Immature natural killer cell (primary cell): ENCODE measurements at regions not wholly inside any gene's neighbourhood (a gene's known extent, or its start where the extent isn't known, plus 50 kb on each side); places are given as distances from the start of the nearest gene placed in this dataset.
"Not testable (repeated sequence)": the region's sequence is repeated elsewhere in the genome, so short reads cannot be mapped to it uniquely, and the experiment has no call there.

Experiments used
- DNase-seq, 3 donors: peaks; one replicate each; pipeline ENCODE4 v3.0.0; 2022; ENCODE audit warnings: mixed read lengths in 1 of 3
- H3K27ac Mint-ChIP-seq, 6 donors: one replicate each; pipeline ENCODE4 v1.8.0; 2020; ENCODE audit warnings: mixed read lengths in 6 of 6, mild to moderate bottlenecking in 5 of 6, inconsistent platforms in 4 of 6, moderate library complexity in 3 of 6
- H3K27me3 Mint-ChIP-seq, 3 donors: one replicate each; pipeline ENCODE4 v1.8.0; 2020 to 2021; ENCODE audit warnings: low read depth in 3 of 3, mild to moderate bottlenecking in 3 of 3, mixed read lengths in 3 of 3, moderate library complexity in 3 of 3, inconsistent platforms in 1 of 3
- H3K36me3 Mint-ChIP-seq, 3 donors: one replicate each; pipeline ENCODE4 v1.8.0; 2020; ENCODE audit warnings: mixed read lengths in 3 of 3, inconsistent platforms in 2 of 3, mild to moderate bottlenecking in 2 of 3
- H3K4me1 Mint-ChIP-seq, 2 donors: one replicate each; pipeline ENCODE4 v1.8.0; 2020; ENCODE audit warnings: inconsistent platforms in 2 of 2, mild to moderate bottlenecking in 2 of 2, mixed read lengths in 2 of 2, moderate library complexity in 1 of 2
- H3K4me3 Mint-ChIP-seq, 5 donors: one replicate each; pipeline ENCODE4 v1.8.0; 2020; ENCODE audit warnings: mild to moderate bottlenecking in 5 of 5, mixed read lengths in 5 of 5, inconsistent platforms in 3 of 5, moderate library complexity in 3 of 5
- H3K9me3 Mint-ChIP-seq, 6 donors: one replicate each; pipeline ENCODE4 v1.8.0; 2020; ENCODE audit warnings: mild to moderate bottlenecking in 6 of 6, mixed read lengths in 6 of 6, inconsistent platforms in 4 of 6, moderate library complexity in 3 of 6

DNA sequence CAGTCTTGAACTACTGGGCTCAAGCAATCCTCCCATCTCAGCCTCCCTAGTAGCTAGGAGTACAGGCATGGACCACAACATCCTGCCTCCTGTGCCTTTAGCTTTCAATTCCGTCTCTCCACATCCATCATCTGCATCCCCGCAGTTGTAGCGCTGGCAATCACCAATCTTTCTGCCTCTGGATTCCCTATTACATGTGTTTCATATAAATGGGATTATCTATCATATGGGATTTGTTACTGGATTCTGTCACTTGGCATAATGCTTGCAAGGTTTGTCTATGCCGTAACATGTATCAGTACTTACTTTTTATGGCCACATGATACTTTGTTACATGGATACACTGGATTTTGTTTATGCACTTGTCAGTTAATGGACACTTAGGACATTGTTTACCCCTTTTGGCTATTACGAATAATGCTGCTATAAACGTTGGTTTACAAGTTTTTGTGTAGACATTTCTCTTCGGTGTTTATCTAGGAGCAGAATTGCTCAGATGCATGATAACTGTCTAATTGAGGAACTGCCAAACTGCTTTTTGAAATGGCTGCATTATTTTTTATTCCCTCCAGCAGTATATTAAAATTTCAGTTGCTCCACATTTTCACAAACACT is 1223.9 kb downstream of the FOXD4L5 start:
- Mint-ChIP-seq H3K4me1 (no peaks in the 10 kb centered on the region), H3K36me3 (no peaks in the 10 kb centered on the region), H3K4me3 (no peak overlapping the region), H3K27me3 (peaks cover 0 to 2% (median 0%) of the 10 kb centered on the region in 3 donors), H3K27ac (no peak overlapping the region), H3K9me3 (peaks cover 8 to 18% (median 11%) of the 10 kb centered on the region in 6 donors)
- no peak for DNase-seq

DNA sequence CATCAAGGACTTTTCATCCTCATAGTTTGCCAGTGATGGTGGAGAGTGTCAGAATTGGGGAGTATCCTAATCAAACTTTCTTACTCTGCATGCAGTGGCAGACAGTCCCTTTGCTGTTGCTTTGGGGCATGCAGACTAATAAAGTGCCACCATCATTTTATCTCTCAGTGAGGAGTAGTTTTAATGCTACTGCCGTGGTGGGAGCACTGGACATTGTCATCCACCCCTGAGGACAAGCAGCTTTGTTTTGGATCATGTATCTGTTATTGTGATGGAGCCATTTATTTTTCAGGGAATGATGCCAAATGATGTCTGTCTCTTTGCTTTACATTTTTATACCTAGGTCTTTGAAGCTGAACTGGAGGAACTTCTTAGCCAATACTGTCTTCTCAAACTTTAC is 1226.9 kb downstream of the FOXD4L5 start:
- not testable (repeated sequence) for H3K4me3 Mint-ChIP-seq
- peaks cover 0 to 13% (median 3%) of the 10 kb centered on the region in 6 donors for H3K9me3 Mint-ChIP-seq

DNA sequence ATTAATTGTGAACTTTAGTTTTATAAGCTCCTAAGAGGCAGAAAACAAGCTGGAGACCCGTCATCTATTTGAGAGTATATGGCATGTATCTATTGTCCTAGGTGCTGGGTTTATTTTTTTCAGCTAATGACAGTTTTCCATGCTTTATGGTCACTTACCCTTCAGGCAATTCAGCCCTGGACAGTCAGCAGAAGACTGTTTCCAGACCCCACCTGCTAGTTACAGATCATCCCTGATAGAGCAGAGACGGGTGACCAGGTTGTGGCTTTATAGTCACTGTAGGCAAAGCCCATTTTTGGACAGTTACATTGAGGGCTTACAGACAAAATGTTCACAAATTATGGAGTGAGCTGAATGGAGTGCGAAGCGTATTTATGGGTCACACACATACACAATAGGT is 1227.5 kb downstream of the FOXD4L5 start:
- no peak for DNase-seq
- Mint-ChIP-seq H3K36me3 (no peaks in the 10 kb centered on the region), H3K27me3 (peaks cover 0 to 2% (median 0%) of the 10 kb centered on the region in 3 donors), H3K27ac (no peak overlapping the region), H3K4me1 (no peaks in the 10 kb centered on the region), H3K9me3 (peaks cover 0 to 13% (median 3%) of the 10 kb centered on the region in 6 donors), H3K4me3 (no peak overlapping the region)

More for the DNA sequence above, 1226.9 kb downstream of the FOXD4L5 start:
- H3K27ac Mint-ChIP-seq, H3K36me3 Mint-ChIP-seq, DNase-seq, H3K4me1 Mint-ChIP-seq, H3K27me3 Mint-ChIP-seq: not testable (repeated sequence)

DNA sequence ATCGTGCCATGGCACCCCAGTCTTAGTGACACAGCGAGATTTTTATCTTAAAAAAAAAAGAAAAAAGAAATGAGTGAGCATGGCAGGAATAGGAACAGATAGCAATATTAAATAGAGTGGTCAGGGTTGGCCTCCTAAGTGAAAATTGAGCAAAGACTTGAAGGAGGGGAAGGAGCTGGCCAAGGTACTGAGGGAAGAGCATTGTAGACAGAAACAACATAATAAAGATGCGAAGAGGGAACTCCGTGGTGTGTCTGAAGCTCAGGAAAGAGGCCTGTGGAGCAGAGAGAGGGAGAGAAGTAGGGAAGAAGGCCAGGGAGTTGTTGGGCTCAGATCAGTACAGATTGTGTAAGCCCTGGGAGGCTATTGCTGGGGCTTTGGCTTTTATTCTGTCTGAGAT is 1256.1 kb downstream of the FOXD4L5 start:
- H3K36me3 Mint-ChIP-seq, H3K27ac Mint-ChIP-seq, H3K4me3 Mint-ChIP-seq, H3K4me1 Mint-ChIP-seq, DNase-seq, H3K27me3 Mint-ChIP-seq: not testable (repeated sequence)
- peaks cover 0 to 32% (median 13%) of the 10 kb centered on the region in 6 donors for H3K9me3 Mint-ChIP-seq

DNA sequence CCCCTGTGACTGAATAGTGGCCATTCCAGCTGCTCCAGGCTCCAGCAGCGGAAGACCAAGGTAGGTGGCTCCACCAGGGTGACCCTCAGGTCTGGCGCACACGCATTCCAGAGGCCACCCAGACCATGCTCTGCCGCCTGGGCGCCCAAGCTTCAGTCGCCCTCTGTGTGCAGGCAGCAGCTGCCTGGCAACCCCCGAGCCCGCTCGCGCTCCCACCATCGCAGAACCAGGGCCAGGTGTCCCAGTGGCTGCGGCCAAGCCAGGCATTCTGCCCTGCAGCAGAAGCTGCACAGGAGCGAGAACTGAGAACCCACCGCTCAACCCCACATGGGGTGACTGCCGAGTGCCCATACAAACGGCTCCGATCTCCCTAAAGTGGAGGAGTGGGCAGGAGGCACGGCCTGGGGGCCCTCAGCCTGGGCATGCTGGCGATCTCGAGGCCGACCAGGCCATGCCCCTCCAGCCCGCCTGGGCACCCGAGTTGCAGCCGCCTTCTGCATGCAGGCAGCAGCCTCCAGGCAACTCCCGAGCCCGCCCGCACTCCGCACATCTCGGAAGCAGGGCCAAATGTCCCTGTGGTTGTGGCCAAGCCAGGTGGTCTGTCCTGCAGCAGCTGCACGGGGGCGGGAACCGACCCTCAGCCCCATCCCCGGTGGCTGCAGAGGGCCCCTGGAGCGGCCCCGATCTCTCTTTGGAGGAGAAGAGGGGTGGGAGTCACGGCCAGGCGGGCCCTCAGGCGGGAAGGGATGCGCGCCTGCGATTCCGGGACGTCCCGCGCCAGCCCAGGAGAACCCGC is 1264.1 kb downstream of the FOXD4L5 start:
- not testable (repeated sequence) for H3K36me3 Mint-ChIP-seq, H3K4me3 Mint-ChIP-seq, DNase-seq, H3K27ac Mint-ChIP-seq, H3K4me1 Mint-ChIP-seq, H3K27me3 Mint-ChIP-seq
- H3K9me3 Mint-ChIP-seq, result peaks cover 4 to 20% (median 7%) of the 10 kb centered on the region in 6 donors

DNA sequence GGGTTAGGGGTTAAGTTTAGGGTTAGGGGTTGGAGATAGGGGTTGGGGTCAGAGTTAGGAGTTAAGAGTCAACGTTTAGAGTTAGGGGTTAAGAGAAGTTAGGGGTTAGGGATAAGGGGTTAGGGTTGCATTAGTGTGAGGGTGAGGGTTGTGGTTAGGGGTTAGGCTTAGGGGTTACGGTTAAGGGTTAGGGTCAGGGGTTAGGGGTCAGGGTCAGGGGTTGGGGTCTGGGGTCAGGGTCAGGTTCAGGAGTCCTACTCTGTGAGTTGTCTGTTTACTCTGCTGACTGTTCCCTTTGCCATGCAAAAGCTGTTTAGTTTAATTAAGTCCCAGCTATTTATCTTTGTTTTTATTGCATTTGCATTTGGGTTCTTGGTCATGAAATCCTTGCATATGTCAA is 1267.3 kb downstream of the FOXD4L5 start:
- not testable (repeated sequence) for DNase-seq, H3K27ac Mint-ChIP-seq, H3K36me3 Mint-ChIP-seq, H3K27me3 Mint-ChIP-seq, H3K4me1 Mint-ChIP-seq, H3K4me3 Mint-ChIP-seq
- peaks cover 6 to 13% (median 8%) of the 10 kb centered on the region in 6 donors for H3K9me3 Mint-ChIP-seq

DNA sequence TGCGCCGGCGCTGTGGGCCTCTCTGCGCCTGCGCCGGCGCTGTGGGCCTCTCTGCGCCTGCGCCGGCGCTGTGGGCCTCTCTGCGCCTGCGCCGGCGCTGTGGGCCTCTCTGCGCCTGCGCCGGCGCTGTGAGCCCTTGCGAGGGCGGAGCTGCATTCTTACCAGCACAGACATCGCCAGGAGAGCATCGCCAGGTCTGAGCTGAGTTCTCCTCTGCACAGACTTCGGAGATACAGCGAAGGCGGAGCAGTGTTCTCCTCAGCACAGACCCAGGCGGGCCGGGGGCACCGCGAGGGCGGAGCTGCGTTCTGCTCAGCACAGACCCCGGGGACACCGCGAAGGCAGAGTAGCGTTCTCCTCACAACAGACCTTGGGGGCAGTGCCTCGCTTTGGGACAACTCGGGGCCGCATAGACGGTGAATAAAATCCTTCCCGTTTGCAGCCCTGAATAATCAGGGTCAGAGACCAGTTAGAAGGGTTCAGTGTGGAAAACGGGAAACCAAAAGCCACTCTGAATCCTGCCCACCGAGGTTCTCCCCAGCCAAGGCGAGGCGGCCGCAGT is 1268.1 kb downstream of the FOXD4L5 start:
- not testable (repeated sequence) for H3K4me1 Mint-ChIP-seq, H3K27me3 Mint-ChIP-seq, H3K36me3 Mint-ChIP-seq
- DNase-seq, result peak in 2 of 3 donors; percentile 17 to 37
- Mint-ChIP-seq H3K27ac (peak overlapping the region in 1 of 6 donors; percentile 46), H3K4me3 (peak overlapping the region in 3 of 5 donors; percentile 52 to 79 (median 65)), H3K9me3 (peaks cover 4 to 13% (median 5%) of the 10 kb centered on the region in 6 donors)

DNA sequence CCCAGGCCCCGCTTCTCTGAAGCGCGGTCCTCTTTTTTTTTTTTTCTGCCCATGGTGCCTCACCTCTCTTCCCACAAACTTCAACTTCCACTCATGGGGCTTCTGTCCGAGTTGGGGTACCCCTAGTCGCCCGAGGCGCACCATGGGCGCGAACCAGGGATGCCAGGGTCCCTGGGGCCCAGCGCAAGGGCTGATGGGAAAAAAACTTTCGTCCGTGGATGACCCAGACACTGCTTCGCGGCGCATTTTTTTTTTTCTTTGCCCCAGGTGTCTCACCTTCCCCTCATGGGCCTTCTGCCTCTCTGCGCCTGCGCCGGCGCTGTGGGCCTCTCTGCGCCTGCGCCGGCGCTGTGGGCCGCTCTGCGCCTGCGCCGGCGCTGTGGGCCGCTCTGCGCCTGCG is 1268.8 kb downstream of the FOXD4L5 start:
- not testable (repeated sequence) for H3K27me3 Mint-ChIP-seq, H3K9me3 Mint-ChIP-seq, H3K36me3 Mint-ChIP-seq, H3K4me1 Mint-ChIP-seq
- DNase-seq, result peak in 2 of 3 donors; percentile 8 to 23
- Mint-ChIP-seq H3K27ac (peak overlapping the region in 1 of 6 donors; percentile 39), H3K4me3 (peak overlapping the region in 4 of 5 donors; percentile 20 to 71 (median 49))

DNA sequence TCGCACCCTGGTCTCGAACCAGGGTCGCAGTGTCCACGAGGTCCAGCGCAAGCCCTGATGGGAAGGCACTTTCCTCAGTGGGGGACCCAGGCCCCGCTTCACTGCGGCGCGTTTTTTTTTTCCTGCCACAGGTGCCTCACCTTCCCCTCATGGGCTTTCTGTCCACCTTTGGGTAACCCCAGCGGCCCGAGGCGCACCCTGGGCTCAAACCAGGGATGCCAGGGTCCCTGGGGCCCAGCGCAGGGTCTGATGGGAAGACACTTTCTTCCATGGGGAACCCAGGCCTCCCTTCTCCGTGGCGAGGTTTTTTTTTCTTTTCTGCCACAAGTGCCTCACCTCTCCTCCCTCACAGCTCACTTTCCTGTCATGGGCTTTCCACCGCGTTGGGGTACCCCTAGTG is 1269.9 kb downstream of the FOXD4L5 start:
- DNase-seq, result no peak
- no peak overlapping the region for H3K4me3 Mint-ChIP-seq
- H3K36me3 Mint-ChIP-seq, result no peaks in the 10 kb centered on the region
- peaks cover 4 to 9% (median 5%) of the 10 kb centered on the region in 6 donors for H3K9me3 Mint-ChIP-seq
- no peaks in the 10 kb centered on the region for H3K4me1 Mint-ChIP-seq
- no peak overlapping the region for H3K27ac Mint-ChIP-seq
- no peaks in the 10 kb centered on the region for H3K27me3 Mint-ChIP-seq

DNA sequence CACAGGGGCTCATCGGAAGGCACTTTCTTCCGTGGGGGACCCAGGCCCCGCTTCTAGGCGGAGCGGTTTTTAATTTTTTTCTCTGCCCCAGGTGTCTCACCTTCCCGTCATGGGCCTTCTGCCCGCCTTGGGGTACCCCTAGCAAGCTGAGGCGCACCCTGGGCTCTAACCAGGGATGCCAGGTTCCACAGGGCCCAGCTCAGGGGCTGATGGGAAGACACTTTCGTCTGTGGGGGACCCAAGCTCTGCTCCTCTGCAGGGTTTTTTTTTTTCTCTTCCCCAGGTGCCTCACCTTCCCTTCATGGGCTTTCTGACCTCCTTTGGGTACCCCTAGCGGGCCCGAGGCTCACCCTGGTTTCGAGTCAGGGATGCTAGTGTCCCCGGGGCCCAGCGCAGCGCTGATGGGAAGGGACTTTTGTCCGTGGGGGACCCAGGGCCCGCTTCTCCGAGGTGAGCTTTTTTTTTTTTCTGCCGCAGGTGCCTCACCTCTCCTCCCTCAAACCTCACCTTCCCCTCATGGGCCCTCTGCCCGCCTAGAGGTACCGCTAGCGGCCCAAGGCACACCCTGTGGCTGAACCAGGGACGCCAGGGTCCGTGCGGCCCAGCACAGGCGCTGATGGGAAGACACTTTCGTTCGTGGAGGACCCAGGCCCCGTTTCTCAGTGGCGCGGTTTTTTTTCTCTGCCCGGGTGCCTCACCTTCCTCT is 1270.5 kb downstream of the FOXD4L5 start:
- H3K9me3 Mint-ChIP-seq, H3K36me3 Mint-ChIP-seq, H3K27ac Mint-ChIP-seq, H3K27me3 Mint-ChIP-seq, H3K4me3 Mint-ChIP-seq, DNase-seq, H3K4me1 Mint-ChIP-seq: not testable (repeated sequence)

DNA sequence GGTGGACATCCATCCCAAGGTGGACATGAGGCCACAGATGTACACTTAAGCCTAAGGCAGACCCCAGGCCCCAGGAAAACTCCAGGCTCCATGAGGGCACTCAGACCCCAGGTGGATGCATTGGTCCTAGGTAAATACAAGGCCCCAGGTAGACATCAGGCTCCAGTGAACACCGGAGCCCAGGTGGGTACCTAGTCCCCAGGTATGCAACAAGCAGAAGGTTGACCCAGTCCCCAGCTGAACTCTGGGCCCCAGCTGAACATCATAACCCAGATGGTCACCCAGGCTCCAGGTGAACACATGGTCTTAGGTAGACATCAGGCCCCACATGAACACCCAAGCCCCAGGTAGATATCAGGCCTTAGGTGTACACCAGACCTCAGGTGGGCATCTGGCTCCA is 1271.9 kb downstream of the FOXD4L5 start:
- H3K27me3 Mint-ChIP-seq, DNase-seq, H3K27ac Mint-ChIP-seq, H3K4me3 Mint-ChIP-seq, H3K4me1 Mint-ChIP-seq, H3K36me3 Mint-ChIP-seq, H3K9me3 Mint-ChIP-seq: not testable (repeated sequence)

DNA sequence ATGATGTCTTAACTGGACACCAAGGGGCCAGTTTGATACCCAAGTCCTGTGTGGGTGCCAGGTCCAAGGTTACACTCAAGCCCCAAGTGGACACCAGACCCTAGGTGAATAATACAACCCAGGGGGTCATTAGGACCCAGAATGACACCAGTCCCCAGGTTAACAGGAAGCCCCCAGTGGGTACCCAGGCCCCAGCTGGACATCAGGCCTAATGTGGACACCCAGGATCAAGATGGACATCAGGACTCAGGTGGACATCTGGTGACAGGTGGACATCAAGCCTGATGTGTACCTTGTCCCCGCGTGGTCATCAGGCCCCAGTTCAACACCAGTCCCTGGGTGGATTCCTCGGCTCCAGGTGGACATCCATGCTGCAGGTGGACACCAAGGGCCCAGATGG is 1273.0 kb downstream of the FOXD4L5 start:
- H3K27me3 Mint-ChIP-seq, H3K9me3 Mint-ChIP-seq, DNase-seq, H3K27ac Mint-ChIP-seq, H3K4me3 Mint-ChIP-seq, H3K36me3 Mint-ChIP-seq, H3K4me1 Mint-ChIP-seq: not testable (repeated sequence)

DNA sequence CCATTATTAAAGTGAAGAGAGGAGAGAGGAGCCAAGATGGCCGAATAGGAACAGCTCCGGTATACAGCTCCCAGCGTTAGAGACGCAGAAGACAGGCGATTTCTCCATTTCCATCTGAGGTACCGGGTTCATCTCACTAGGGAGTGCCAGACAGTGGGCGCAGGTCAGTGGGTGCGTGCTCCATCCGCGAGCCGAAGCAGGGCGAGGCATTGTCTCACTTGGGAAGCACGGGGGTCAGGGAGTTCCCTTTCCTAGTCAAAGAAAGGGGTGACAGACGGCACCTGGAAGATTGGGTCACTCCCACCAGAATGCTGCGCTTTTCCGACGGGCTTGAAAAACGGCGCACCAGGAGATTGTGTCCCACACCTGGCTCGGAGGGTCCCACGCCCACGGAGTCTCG is 1305.3 kb downstream of the FOXD4L5 start:
- H3K36me3 Mint-ChIP-seq, H3K9me3 Mint-ChIP-seq, H3K4me3 Mint-ChIP-seq, H3K27me3 Mint-ChIP-seq, H3K27ac Mint-ChIP-seq, DNase-seq, H3K4me1 Mint-ChIP-seq: not testable (repeated sequence)
